H1 (cell line): ENCODE measurements at regions not wholly inside any gene's neighbourhood (a gene's known extent, or its start where the extent isn't known, plus 50 kb on each side); places are given as distances from the start of the nearest gene placed in this dataset.

Source experiments
- CTCF ChIA-PET: fragments of 300-600 bp; sonication (Branson Sonifier 250); formaldehyde crosslinking; loops from one replicate; lab custom pipeline; 2021; ENCODE audit not compliant: partially characterized antibody; lab: Charles Lee
- POLR2A ChIA-PET: fragments of 300-600 bp; sonication (Branson Sonifier 250); formaldehyde crosslinking; loops from one replicate; lab custom pipeline; 2021; ENCODE audit warnings: inconsistent platforms; ENCODE audit not compliant: partially characterized antibody; lab: Charles Lee
- DNase-seq, 2 experiments: peaks; one replicate each; pipeline versions ENCODE4 v3.0.0 to v3.0.0-alpha.2; 2010 to 2022; ENCODE audit warnings: low spot score in 2 of 2, low read depth in 1 of 2, mixed read lengths in 1 of 2
- FAIRE-seq: peaks from 2 replicates; lab custom pipeline; 2011; peaks lifted over from hg19 to GRCh38; lab: Jason Lieb, UNC
- H2AFZ ChIP-seq: 2 replicates; pipeline ENCODE4 v1.8.1; 2012; ENCODE audit warnings: low read length, inconsistent platforms
- H2AK5ac ChIP-seq: 2 replicates; pipeline ENCODE4 v1.6.1; 2013; ENCODE audit warnings: low read depth, low read length
- H2BK120ac ChIP-seq: replicated peaks from 2 replicates; pipeline ENCODE3; 2013; ENCODE audit warnings: low read depth, low read length, inconsistent platforms
- H2BK12ac ChIP-seq: 2 replicates; pipeline ENCODE4 v1.6.1; 2013; ENCODE audit warnings: low read depth, low read length
- H2BK15ac ChIP-seq: 2 replicates; pipeline ENCODE4 v1.6.1; 2013; ENCODE audit warnings: low read length
- H2BK20ac ChIP-seq: 2 replicates; pipeline ENCODE4 v1.6.1; 2013; ENCODE audit warnings: low read length
- H2BK5ac ChIP-seq: 2 replicates; pipeline ENCODE4 v1.6.1; 2013; ENCODE audit warnings: low read depth, low read length
- H3K14ac ChIP-seq: 2 replicates; pipeline ENCODE4 v1.6.1; 2013; ENCODE audit warnings: inconsistent platforms; ENCODE audit not compliant: insufficient read length
- H3K18ac ChIP-seq: 2 replicates; pipeline ENCODE4 v1.6.1; 2013; ENCODE audit warnings: low read length; ENCODE audit errors: extremely low read depth
- H3K23ac ChIP-seq: 2 replicates; pipeline ENCODE4 v1.6.1; 2013; ENCODE audit warnings: inconsistent platforms; ENCODE audit not compliant: insufficient read length
- H3K23me2 ChIP-seq: 2 replicates; pipeline ENCODE4 v1.6.1; 2013; ENCODE audit warnings: low read depth, low read length
- H3K27ac ChIP-seq: 2 replicates; pipeline ENCODE4 v1.6.1; 2011; ENCODE audit warnings: low read depth, low read length, inconsistent platforms
- H3K27me3 ChIP-seq, 4 experiments: replicated peaks in 1 of 4; 1 replicate in 1 of 4; 2 replicates in 3 of 4; pipeline versions ENCODE4 v1.6.1 to v1.8.1; 2011 to 2013; ENCODE audit warnings: low read length in 3 of 4, mild to moderate bottlenecking in 3 of 4, inconsistent platforms in 2 of 4, mixed read lengths in 2 of 4, moderate library complexity in 1 of 4; ENCODE audit not compliant: control insufficient read depth in 3 of 4, insufficient read depth in 3 of 4; ENCODE audit errors: extremely low read depth in 1 of 4
- H3K36me3 ChIP-seq, 4 experiments: 2 replicates each; pipeline versions ENCODE4 v1.6.1 to v1.8.1; 2011 to 2013; ENCODE audit warnings: mild to moderate bottlenecking in 4 of 4, low read length in 3 of 4, moderate library complexity in 2 of 4, control low read depth in 1 of 4, inconsistent platforms in 1 of 4; ENCODE audit not compliant: insufficient read depth in 4 of 4, control insufficient read depth in 2 of 4
- H3K4ac ChIP-seq: replicated peaks from 2 replicates; pipeline ENCODE3; 2013; ENCODE audit warnings: low read length, low read depth, mixed read lengths, inconsistent platforms; ENCODE audit not compliant: insufficient read length
- H3K4me1 ChIP-seq, 4 experiments: replicated peaks in 1 of 4; 1 replicate in 1 of 4; 2 replicates in 3 of 4; pipeline versions ENCODE4 v1.6.1 to v1.8.1; 2011 to 2013; ENCODE audit warnings: low read length in 3 of 4, inconsistent platforms in 2 of 4, mixed read lengths in 1 of 4; ENCODE audit not compliant: insufficient read depth in 4 of 4, control insufficient read depth in 3 of 4
- H3K4me2 ChIP-seq, 2 experiments: 2 replicates each; pipeline versions ENCODE4 v1.6.1 to v1.8.1; 2011 to 2013; ENCODE audit warnings: low read depth in 2 of 2, low read length in 2 of 2, control low read depth in 1 of 2, inconsistent platforms in 1 of 2, mild to moderate bottlenecking in 1 of 2; ENCODE audit not compliant: insufficient read depth in 1 of 2
- H3K4me3 ChIP-seq, 4 experiments: fragments of 200-600, 300-600 bp in 1 of 4; sonication (generic), shearing (Covaris generic), sonication (Bioruptor Twin) in 1 of 4; 2 replicates each; pipeline versions ENCODE4 v1.5.1 to v1.8.1; 2011 to 2016; ENCODE audit warnings: low read length in 4 of 4, low read depth in 3 of 4, control low read depth in 2 of 4, inconsistent platforms in 2 of 4, mild to moderate bottlenecking in 2 of 4, mixed read lengths in 1 of 4, moderate library complexity in 1 of 4; ENCODE audit not compliant: insufficient read depth in 2 of 4; ENCODE audit errors: extremely low read depth in 1 of 4
- H3K56ac ChIP-seq: replicated peaks from 2 replicates; pipeline ENCODE3; 2013; ENCODE audit warnings: low read depth, mild to moderate bottlenecking, mixed read lengths, low read length, inconsistent platforms; ENCODE audit not compliant: insufficient read length
- H3K79me1 ChIP-seq: 2 replicates; pipeline ENCODE4 v1.6.1; 2013; ENCODE audit warnings: low read depth, low read length, control low read depth
- H3K79me2 ChIP-seq, 2 experiments: 2 replicates each; pipeline versions ENCODE4 v1.6.1 to v1.8.1; 2012 to 2013; ENCODE audit warnings: low read length in 2 of 2, mild to moderate bottlenecking in 2 of 2, inconsistent platforms in 1 of 2; ENCODE audit not compliant: insufficient read depth in 2 of 2, control insufficient read depth in 1 of 2
- H3K9ac ChIP-seq, 4 experiments: replicated peaks in 1 of 4; 1 replicate in 1 of 4; 2 replicates in 3 of 4; pipeline versions ENCODE4 v1.6.1 to v1.8.1; 2011 to 2013; ENCODE audit warnings: low read depth in 3 of 4, low read length in 3 of 4, control low read depth in 2 of 4, mild to moderate bottlenecking in 2 of 4, moderate library complexity in 2 of 4, inconsistent platforms in 1 of 4; ENCODE audit errors: extremely low read depth in 1 of 4
- H3K9me3 ChIP-seq, 2 experiments: 2 replicates each; pipeline versions ENCODE4 v1.6.1 to v1.8.1; 2012 to 2013; ENCODE audit warnings: mild to moderate bottlenecking in 2 of 2, moderate library complexity in 2 of 2, control low read depth in 1 of 2, inconsistent platforms in 1 of 2, low read depth in 1 of 2, low read length in 1 of 2, mixed read lengths in 1 of 2; ENCODE audit not compliant: insufficient read depth in 2 of 2
- H4K20me1 ChIP-seq, 2 experiments: replicated peaks in 1 of 2; 2 replicates each; pipeline versions ENCODE3 to v1.8.1; 2011 to 2013; ENCODE audit warnings: inconsistent platforms in 2 of 2, low read length in 2 of 2, mild to moderate bottlenecking in 1 of 2; ENCODE audit not compliant: insufficient read depth in 2 of 2, control insufficient read depth in 1 of 2
- H4K5ac ChIP-seq: 2 replicates; pipeline ENCODE4 v1.6.1; 2013; ENCODE audit warnings: low read length, low read depth, mixed read lengths, inconsistent platforms; ENCODE audit not compliant: insufficient read length
- H4K8ac ChIP-seq: 2 replicates; pipeline ENCODE4 v1.8.0; 2013; ENCODE audit warnings: mild to moderate bottlenecking, moderate library complexity, low read length, inconsistent platforms; ENCODE audit not compliant: insufficient read depth; ENCODE audit errors: extremely low read depth
- H4K91ac ChIP-seq: replicated peaks from 2 replicates; pipeline ENCODE3; 2013; ENCODE audit warnings: low read length, mixed read lengths, inconsistent platforms; ENCODE audit not compliant: insufficient read length
- ASH2L ChIP-seq: fragments of 200-600, 300-600 bp; sonication (generic); IDR thresholded peaks from one replicate; pipeline ENCODE4 v1.7.1; 2017; ENCODE audit warnings: low read length
- CHD1 ChIP-seq: IDR thresholded peaks from 2 replicates; pipeline ENCODE4 v1.6.1; 2012; ENCODE audit warnings: low read depth, low read length, improper control_type of control experiment
- GABPA ChIP-seq: IDR thresholded peaks from 2 replicates; pipeline ENCODE4 v1.6.1; 2011; ENCODE audit warnings: mild to moderate bottlenecking, low read length, moderate library complexity, borderline replicate concordance; ENCODE audit not compliant: insufficient read depth
- SP1 ChIP-seq: IDR thresholded peaks from 2 replicates; pipeline ENCODE4 v1.6.1; 2011; ENCODE audit warnings: low read depth, low read length
- WGBS, 2 experiments: shearing (Covaris generic) in 1 of 2; methylation state at CpG; one replicate each; pipeline versions ENCODE4 v1.1.6 to v1.1.7; 2013 to 2015; ENCODE audit warnings: low lambda C conversion rate in 2 of 2, mixed read lengths in 2 of 2, inconsistent platforms in 1 of 2, low coverage in 1 of 2, missing lambda C conversion rate in 1 of 2; ENCODE audit not compliant: insufficient replicate concordance in 2 of 2, insufficient coverage in 1 of 2, insufficient read length in 1 of 2; ENCODE audit errors: extremely low coverage in 1 of 2, missing lambda C conversion rate in 1 of 2; 5-methylcytosine and 5-hydroxymethylcytosine counted together
- TF ChIP-seq, protein P1 (sequence below): IDR thresholded peaks from 2 replicates; pipeline ENCODE4 v1.6.1; 2012; ENCODE audit warnings: inconsistent platforms

DNA sequence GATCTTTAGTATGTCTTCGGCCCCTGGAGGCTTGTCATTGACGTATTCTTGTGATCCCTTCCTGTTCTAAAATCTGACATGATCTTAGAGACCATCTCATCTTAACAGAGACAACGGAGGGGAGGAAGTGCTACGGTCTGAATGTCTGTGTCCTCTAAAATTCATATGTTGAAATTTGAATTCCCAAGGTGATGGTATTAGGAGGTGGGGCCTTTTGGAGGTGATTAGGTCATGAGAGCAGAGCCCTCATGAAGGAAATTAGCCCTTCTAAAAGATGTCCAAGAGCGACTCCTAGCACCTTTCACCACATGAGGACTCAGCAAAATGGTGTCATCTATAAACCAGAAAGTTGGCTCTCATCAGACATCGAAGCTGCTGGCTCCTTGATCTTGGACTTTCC, 233.2 kb upstream of the CMC1 start:
- Histone ChIP-seq H3K36me3 (no peaks in the 10 kb centered on the region), H3K27ac (no peak overlapping the region), H3K4me3 (no peak overlapping the region), H3K79me2 (no peaks in the 10 kb centered on the region), H2BK20ac (no peak overlapping the region), H3K18ac (no peak overlapping the region), H4K20me1 (no peaks in the 10 kb centered on the region), H3K9ac (no peak overlapping the region), H3K56ac (no peak overlapping the region), H2BK12ac (no peak overlapping the region), H2AFZ (no peak overlapping the region), H4K8ac (no peak overlapping the region), H3K14ac (no peak overlapping the region), H3K4ac (no peak overlapping the region), H3K27me3 (no peaks in the 10 kb centered on the region), H3K4me1 (no peaks in the 10 kb centered on the region), H4K91ac (no peak overlapping the region), H2AK5ac (no peak overlapping the region), H3K23ac (no peak overlapping the region), H3K9me3 (no peaks in the 10 kb centered on the region), H3K79me1 (no peaks in the 10 kb centered on the region), H4K5ac (no peak overlapping the region), H2BK120ac (no peak overlapping the region), H2BK15ac (no peak overlapping the region), H3K4me2 (no peak overlapping the region), H3K23me2 (no peaks in the 10 kb centered on the region), H2BK5ac (no peak overlapping the region)
- FAIRE-seq (no peak), DNase-seq (no peak)
- POLR2A ChIA-PET, result no interaction called here
- CTCF ChIA-PET, result no interaction called here
- WGBS, 2 experiments, result 82% methylated on average over 6 of the region's 6 CpGs; no CpG with 5 or more reads in 1 of the 2 experiments
- TF ChIP-seq GABPA, result no peak
- TF ChIP-seq, protein P1, sequence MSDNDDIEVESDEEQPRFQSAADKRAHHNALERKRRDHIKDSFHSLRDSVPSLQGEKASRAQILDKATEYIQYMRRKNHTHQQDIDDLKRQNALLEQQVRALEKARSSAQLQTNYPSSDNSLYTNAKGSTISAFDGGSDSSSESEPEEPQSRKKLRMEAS, result no peak
- TF ChIP-seq SP1, result no peak
- TF ChIP-seq CHD1, result no peak
- no peak for TF ChIP-seq ASH2L
